Putamen (tissue), 1 donor: ENCODE measurements at regions not wholly inside any gene's neighbourhood (a gene's known extent, or its start where the extent isn't known, plus 50 kb on each side); places are given as distances from the start of the nearest gene placed in this dataset.

Experiments
- DNase-seq: peaks from one replicate; pipeline ENCODE4 v3.0.0-alpha.2; 2016; ENCODE audit warnings: low spot score

- no peak for DNase-seq
These were observed 193.3 kb downstream of the PHLDA1 start for GRCh38 chr12:75838309-75838708.

DNA sequence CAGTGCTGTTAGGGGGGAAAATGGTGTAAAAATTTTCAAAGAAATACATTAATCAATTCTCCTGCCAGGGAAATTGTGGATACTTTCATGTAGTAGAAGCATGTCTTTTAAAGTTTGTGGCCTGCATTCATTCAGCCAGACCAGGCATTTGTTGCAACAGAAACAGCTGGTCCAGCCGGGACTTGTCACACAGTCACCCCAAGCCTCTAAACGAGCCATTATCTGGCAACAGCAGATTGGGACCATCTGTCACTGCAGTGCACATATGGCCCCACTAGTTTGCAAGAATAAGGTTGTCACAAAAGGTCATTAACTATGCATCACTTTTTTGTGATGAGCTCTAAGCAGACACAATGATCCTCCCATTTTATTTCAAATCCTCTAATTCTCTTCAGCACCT is 193.9 kb downstream of the PHLDA1 start:
- DNase-seq = no peak

- no peak for DNase-seq
These were observed 195.0 kb downstream of the PHLDA1 start for GRCh38 chr12:75836533-75836932.

- no peak for DNase-seq
These were observed 197.0 kb downstream of the PHLDA1 start for GRCh38 chr12:75834591-75834990.

DNA sequence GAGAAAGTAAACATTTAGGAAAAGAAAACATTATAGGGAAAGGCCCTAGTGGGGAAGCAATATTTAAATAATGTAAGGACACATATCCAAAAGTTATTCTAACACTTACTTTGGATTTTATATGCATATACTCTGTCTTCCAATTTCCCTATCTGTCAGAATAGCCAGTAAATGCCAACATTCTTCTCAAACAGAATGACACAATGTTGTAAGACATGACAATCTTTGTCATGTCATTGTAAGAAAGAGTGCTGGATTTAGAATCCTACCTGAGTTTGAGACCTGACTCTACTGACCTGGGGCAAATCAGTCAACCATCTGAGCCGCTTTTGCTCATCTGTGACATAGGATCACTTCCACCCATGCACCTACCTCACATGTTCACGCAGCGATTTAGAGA is 198.3 kb downstream of the PHLDA1 start:
- no peak for DNase-seq

DNA sequence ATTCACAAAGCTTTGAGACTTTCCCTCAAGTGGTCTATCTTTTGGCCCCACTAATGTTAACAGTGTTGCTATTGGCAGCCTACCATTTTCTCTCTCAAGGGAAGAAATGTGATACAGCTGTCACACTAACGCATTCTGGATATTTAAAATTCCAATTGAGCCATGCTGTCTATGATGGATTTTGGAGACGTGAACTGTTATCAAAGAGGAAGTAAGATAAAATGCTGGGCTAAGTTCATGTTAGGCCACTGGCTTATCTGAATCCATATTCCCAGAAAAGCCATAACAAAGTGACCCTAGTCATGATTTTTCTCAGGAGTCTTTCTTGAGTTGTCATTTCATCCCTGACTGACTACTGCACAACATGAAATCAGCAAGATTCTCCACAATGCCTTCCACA is 200.2 kb downstream of the PHLDA1 start:
- DNase-seq = no peak

GRCh38 chr12:75827061-75827460 is 204.5 kb downstream of the PHLDA1 start:
- DNase-seq = no peak

DNA sequence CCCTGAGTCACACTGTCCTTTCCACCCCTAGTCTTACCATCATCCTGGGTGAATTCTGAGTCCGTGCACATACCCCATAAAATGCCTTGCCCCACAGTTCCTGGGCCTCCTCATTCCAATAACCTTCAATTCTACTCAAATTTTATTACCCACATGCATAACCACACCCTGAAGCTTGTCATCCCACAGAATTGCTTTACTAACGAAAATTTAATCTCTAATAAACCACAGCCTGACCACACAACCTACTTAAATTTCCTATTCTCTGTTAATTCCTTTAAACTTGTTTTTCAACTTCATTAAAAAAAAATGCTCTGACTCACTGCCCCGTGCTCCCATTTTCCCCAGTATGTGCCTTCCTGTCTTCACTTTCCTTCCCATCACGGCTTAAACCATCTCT is 205.9 kb downstream of the PHLDA1 start:
- DNase-seq = no peak

GRCh38 chr12:75823475-75823874 is 208.1 kb downstream of the PHLDA1 start:
- no peak for DNase-seq

DNA sequence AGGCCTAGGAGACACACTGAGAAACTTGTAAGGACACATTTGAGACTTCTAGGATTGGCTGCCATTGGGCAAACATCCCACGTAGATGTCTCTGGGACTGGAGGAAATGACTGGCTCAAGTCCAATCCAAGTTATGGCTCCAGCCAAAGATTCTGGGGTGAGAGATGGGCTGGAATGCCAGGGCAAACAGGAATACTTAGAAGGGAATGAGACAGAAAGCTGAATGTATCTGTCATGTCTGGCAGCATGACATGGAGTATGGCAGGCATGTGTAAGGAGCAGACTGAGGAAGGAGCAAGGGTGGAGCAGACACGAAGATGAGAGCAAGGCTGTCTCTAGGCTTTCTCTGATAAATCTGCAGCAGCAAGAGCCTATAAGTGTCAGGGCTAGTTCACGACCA is 209.2 kb downstream of the PHLDA1 start:
- no peak for DNase-seq

- no peak for DNase-seq
These were observed 210.6 kb downstream of the PHLDA1 start for GRCh38 chr12:75820848-75821578.

- no peak for DNase-seq
These were observed 211.5 kb downstream of the PHLDA1 start for GRCh38 chr12:75820071-75820470.

DNA sequence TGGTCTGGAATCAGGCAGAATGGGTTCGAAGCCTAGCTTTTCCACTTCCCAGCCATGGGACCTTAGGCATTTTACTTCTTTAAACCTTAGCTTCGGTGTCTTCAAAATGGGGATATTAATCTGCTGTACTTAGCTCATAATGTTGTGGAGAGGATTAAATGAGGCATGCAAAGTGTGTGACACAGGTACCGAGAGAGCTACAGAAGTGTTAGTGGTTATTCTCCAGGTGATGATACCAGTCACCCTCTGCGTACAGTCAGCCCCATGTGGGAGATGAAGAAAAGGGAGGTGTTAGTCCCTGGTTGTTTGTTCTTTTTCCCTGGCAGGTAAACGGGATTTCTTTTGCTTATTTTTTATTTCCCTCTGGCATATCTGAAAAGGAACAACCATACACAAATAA is 212.1 kb downstream of the PHLDA1 start:
- DNase-seq = no peak

DNA sequence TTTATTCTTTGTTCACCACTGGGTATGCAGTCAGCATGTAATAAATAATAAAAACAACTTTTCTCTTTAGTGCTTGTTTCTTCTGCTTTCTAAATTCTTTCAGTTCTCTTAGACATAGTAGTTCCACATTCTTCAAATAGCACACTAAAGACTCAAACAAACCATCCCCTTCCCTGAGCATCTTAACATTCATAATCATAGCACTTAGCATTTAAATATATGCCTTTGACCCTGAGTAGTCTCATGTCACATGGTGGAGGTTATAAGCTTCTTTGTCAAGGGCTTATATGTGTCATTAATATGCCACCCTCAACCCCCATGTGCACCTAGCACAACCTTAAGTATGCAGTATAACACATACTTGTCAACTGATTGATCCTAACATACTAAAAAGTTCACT is 212.7 kb downstream of the PHLDA1 start:
- DNase-seq = no peak

DNA sequence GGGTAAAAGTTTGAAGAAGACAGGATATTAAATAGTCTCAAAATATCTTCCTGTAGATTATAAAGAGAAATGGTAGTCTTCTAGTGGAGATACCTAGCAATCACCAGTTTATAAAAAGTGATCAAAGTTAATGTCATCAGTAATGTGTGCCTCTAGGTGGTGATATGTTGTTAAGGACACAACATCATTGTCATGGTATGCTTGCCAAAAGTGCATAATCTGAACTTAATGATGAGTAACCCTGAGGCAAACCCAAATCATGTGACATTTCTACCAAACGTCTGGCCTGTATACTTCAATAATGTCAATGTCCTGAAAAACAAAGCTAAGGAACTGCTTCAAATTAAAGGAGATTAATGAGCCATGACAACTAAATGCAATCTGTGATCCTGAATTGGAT is 214.7 kb downstream of the PHLDA1 start:
- DNase-seq = no peak

DNA sequence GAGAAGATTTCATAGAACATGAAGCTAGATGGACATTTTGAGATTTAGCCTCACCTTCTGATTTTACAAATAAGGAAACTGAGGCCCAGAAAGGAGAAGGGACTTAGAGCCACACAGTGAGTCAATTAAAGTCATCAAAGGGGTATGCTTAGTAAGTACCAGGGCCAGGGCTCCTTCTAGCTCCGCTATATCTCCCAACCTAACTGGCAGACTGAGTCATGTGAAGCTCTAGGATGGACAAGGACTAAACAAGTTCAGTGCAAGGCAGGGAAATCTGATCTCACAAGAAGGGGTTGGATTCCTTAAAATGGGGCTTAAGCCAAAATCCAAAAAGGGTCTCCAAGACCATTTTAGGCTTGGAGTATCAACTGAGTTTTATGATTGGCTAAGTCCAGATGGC is 215.8 kb downstream of the PHLDA1 start:
- no peak for DNase-seq

- DNase-seq = peak; percentile 60
These were observed 216.5 kb downstream of the PHLDA1 start for GRCh38 chr12:75814851-75815754.

- DNase-seq = no peak
These were observed 218.5 kb downstream of the PHLDA1 start for GRCh38 chr12:75813072-75813471.

GRCh38 chr12:75812271-75813018 is 219.1 kb downstream of the PHLDA1 start:
- DNase-seq = no peak

DNA sequence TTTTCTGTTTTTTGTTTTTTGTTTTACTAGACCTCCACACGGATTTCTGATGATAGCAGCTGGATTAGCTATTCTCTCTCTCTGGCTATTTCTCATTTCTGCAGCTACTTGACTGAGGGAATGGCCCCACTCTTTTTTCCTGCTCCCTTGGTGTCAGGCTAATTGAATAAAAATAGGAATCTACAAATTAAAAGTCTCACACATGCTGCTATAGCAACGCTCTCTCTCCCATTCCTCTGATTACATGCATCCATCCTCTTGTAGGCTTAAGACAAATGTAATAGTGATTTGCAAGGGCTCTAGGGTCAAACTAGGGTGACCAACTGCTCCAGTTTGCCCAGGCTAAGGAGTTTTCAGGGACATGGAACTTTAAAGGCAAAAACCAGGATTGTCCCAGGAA is 221.8 kb downstream of the PHLDA1 start:
- no peak for DNase-seq

- DNase-seq = no peak
These were observed 224.1 kb downstream of the PHLDA1 start for GRCh38 chr12:75807494-75807893.

DNA sequence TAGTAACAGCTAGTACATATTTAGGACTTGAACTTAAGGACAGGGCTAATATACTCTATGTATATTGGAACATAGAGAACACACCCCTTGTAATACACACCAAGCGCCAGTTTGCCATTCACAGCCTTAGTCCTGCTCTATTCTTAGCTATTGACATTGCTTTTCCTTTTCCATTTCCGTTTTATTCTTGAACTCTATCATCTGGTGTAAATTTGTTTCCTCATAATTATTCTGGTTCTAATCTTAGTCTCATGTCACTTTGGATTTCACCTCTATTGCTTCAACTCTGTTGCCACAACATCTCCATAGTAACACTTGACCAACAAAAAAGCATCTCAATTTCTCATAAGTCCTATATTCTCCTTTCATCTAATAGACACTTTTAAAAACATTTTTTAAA is 225.7 kb downstream of the PHLDA1 start:
- no peak for DNase-seq

- DNase-seq = no peak
These were observed 226.3 kb downstream of the PHLDA1 start for GRCh38 chr12:75805320-75805719.
